BLaER1 (cell line): ENCODE measurements at regions not wholly inside any gene's neighbourhood (a gene's known extent, or its start where the extent isn't known, plus 50 kb on each side); places are given as distances from the start of the nearest gene placed in this dataset.

Experiments used
- H3K27ac ChIP-seq: shearing (Covaris generic); formaldehyde crosslinking; 2 replicates; pipeline ENCODE4 v1.8.1; 2022
- H3K27me3 ChIP-seq: shearing (Covaris generic); formaldehyde crosslinking; 2 replicates; pipeline ENCODE4 v1.8.1; 2022
- H3K36me3 ChIP-seq: shearing (Covaris generic); formaldehyde crosslinking; 2 replicates; pipeline ENCODE4 v1.8.1; 2022
- H3K4me1 ChIP-seq: shearing (Covaris generic); formaldehyde crosslinking; 2 replicates; pipeline ENCODE4 v1.8.1; 2022
- H3K4me2 ChIP-seq: shearing (Covaris generic); formaldehyde crosslinking; 2 replicates; pipeline ENCODE4 v1.8.1; 2022
- H3K4me3 ChIP-seq: shearing (Covaris generic); formaldehyde crosslinking; 2 replicates; pipeline ENCODE4 v1.8.1; 2022
- H3K9ac ChIP-seq: shearing (Covaris generic); formaldehyde crosslinking; 2 replicates; pipeline ENCODE4 v1.8.1; 2022
- H3K9me3 ChIP-seq: shearing (Covaris generic); formaldehyde crosslinking; 2 replicates; pipeline ENCODE4 v1.8.1; 2022
- H4K20me1 ChIP-seq: shearing (Covaris generic); formaldehyde crosslinking; 2 replicates; pipeline ENCODE4 v1.8.1; 2022
- Cebpa-rat ChIP-seq: shearing (Covaris generic); IDR thresholded peaks from 2 replicates; pipeline ENCODE4 v1.8.1; 2022

- Histone ChIP-seq H3K36me3 (no peaks in the 10 kb centered on the region), H3K9ac (no peak overlapping the region), H3K27me3 (no peaks in the 10 kb centered on the region), H3K27ac (no peak overlapping the region), H3K4me2 (no peak overlapping the region), H4K20me1 (no peaks in the 10 kb centered on the region), H3K4me1 (peaks cover 42% of the 10 kb centered on the region), H3K4me3 (no peak overlapping the region), H3K9me3 (peaks cover 26% of the 10 kb centered on the region)
- no peak for TF ChIP-seq Cebpa-rat
Measured at GRCh38 chr17:77728871-77729270, 229.6 kb upstream of the TNRC6C start.

GRCh38 chr17:77729587-77729986, 228.9 kb upstream of the TNRC6C start:
- TF ChIP-seq Cebpa-rat, result no peak
- no peak overlapping the region for H3K27ac ChIP-seq
- H4K20me1 ChIP-seq, result no peaks in the 10 kb centered on the region
- no peak overlapping the region for H3K4me3 ChIP-seq
- H3K4me1 ChIP-seq, result peaks cover 40% of the 10 kb centered on the region
- no peak overlapping the region for H3K4me2 ChIP-seq
- no peaks in the 10 kb centered on the region for H3K27me3 ChIP-seq
- H3K9ac ChIP-seq, result no peak overlapping the region
- H3K36me3 ChIP-seq, result no peaks in the 10 kb centered on the region
- peaks cover 32% of the 10 kb centered on the region for H3K9me3 ChIP-seq

GRCh38 chr17:77730376-77730775, 228.1 kb upstream of the TNRC6C start:
- H3K9ac ChIP-seq, result no peak overlapping the region
- no peaks in the 10 kb centered on the region for H4K20me1 ChIP-seq
- no peaks in the 10 kb centered on the region for H3K27me3 ChIP-seq
- H3K4me3 ChIP-seq, result no peak overlapping the region
- H3K4me1 ChIP-seq, result peaks cover 40% of the 10 kb centered on the region
- TF ChIP-seq Cebpa-rat, result no peak
- no peak overlapping the region for H3K4me2 ChIP-seq
- H3K27ac ChIP-seq, result no peak overlapping the region
- no peaks in the 10 kb centered on the region for H3K36me3 ChIP-seq
- peaks cover 32% of the 10 kb centered on the region for H3K9me3 ChIP-seq

- H3K9me3 ChIP-seq, result peaks cover 32% of the 10 kb centered on the region
- H3K27ac ChIP-seq, result no peak overlapping the region
- no peak overlapping the region for H3K4me3 ChIP-seq
- H3K36me3 ChIP-seq, result no peaks in the 10 kb centered on the region
- no peak for TF ChIP-seq Cebpa-rat
- peaks cover 14% of the 10 kb centered on the region for H3K4me1 ChIP-seq
- H4K20me1 ChIP-seq, result no peaks in the 10 kb centered on the region
- H3K4me2 ChIP-seq, result no peak overlapping the region
- H3K9ac ChIP-seq, result no peak overlapping the region
- H3K27me3 ChIP-seq, result no peaks in the 10 kb centered on the region
Measured at GRCh38 chr17:77733576-77734296, 224.8 kb upstream of the TNRC6C start.

- no peak overlapping the region for H3K9ac ChIP-seq
- peak overlapping the region; percentile 42 for H3K4me2 ChIP-seq
- H3K27me3 ChIP-seq, result no peaks in the 10 kb centered on the region
- no peak overlapping the region for H3K4me3 ChIP-seq
- H3K27ac ChIP-seq, result no peak overlapping the region
- H3K9me3 ChIP-seq, result peaks cover 32% of the 10 kb centered on the region
- H3K4me1 ChIP-seq, result peaks cover 14% of the 10 kb centered on the region
- H3K36me3 ChIP-seq, result no peaks in the 10 kb centered on the region
- no peak for TF ChIP-seq Cebpa-rat
- no peaks in the 10 kb centered on the region for H4K20me1 ChIP-seq
Measured at GRCh38 chr17:77734371-77735080, 224.0 kb upstream of the TNRC6C start.

GRCh38 chr17:77735081-77735565, 223.4 kb upstream of the TNRC6C start:
- H3K4me2 ChIP-seq, result peak overlapping the region; percentile 42
- no peak overlapping the region for H3K4me3 ChIP-seq
- no peak for TF ChIP-seq Cebpa-rat
- H3K9ac ChIP-seq, result no peak overlapping the region
- H3K36me3 ChIP-seq, result no peaks in the 10 kb centered on the region
- H3K9me3 ChIP-seq, result peaks cover 33% of the 10 kb centered on the region
- H3K4me1 ChIP-seq, result peaks cover 14% of the 10 kb centered on the region
- H3K27ac ChIP-seq, result no peak overlapping the region
- no peaks in the 10 kb centered on the region for H3K27me3 ChIP-seq
- H4K20me1 ChIP-seq, result no peaks in the 10 kb centered on the region

GRCh38 chr17:77735566-77736198, 222.8 kb upstream of the TNRC6C start:
- Histone ChIP-seq H3K36me3 (no peaks in the 10 kb centered on the region), H3K4me3 (no peak overlapping the region), H3K9me3 (peaks cover 38% of the 10 kb centered on the region), H3K4me2 (no peak overlapping the region), H3K9ac (no peak overlapping the region), H3K27me3 (no peaks in the 10 kb centered on the region), H4K20me1 (no peaks in the 10 kb centered on the region), H3K27ac (no peak overlapping the region), H3K4me1 (peaks cover 14% of the 10 kb centered on the region)
- no peak for TF ChIP-seq Cebpa-rat

- Histone ChIP-seq H4K20me1 (no peaks in the 10 kb centered on the region), H3K27me3 (no peaks in the 10 kb centered on the region), H3K4me3 (no peak overlapping the region), H3K4me1 (peaks cover 14% of the 10 kb centered on the region), H3K27ac (no peak overlapping the region), H3K4me2 (no peak overlapping the region), H3K9me3 (peaks cover 38% of the 10 kb centered on the region), H3K9ac (no peak overlapping the region), H3K36me3 (no peaks in the 10 kb centered on the region)
- TF ChIP-seq Cebpa-rat, result no peak
Measured at GRCh38 chr17:77736199-77736585, 222.3 kb upstream of the TNRC6C start.

GRCh38 chr17:77736721-77737120, 221.8 kb upstream of the TNRC6C start:
- Histone ChIP-seq H3K4me3 (no peak overlapping the region), H3K27ac (no peak overlapping the region), H3K4me2 (no peak overlapping the region), H3K36me3 (no peaks in the 10 kb centered on the region), H3K9ac (no peak overlapping the region), H3K4me1 (peaks cover 14% of the 10 kb centered on the region), H3K9me3 (peaks cover 33% of the 10 kb centered on the region), H3K27me3 (no peaks in the 10 kb centered on the region), H4K20me1 (no peaks in the 10 kb centered on the region)
- TF ChIP-seq Cebpa-rat, result no peak
